ENCODE measurements at regions not wholly inside any gene's neighbourhood (a gene's known extent, or its start where the extent isn't known, plus 50 kb on each side); places are given as distances from the start of the nearest gene placed in this dataset.
"Not testable (repeated sequence)": the region's sequence is repeated elsewhere in the genome, so short reads cannot be mapped to it uniquely, and the experiment has no call there.

GRCh38 chr6:134784336-134784735 is 165.6 kb downstream of the ALDH8A1 start:
- DNase-seq, result no peak

DNA sequence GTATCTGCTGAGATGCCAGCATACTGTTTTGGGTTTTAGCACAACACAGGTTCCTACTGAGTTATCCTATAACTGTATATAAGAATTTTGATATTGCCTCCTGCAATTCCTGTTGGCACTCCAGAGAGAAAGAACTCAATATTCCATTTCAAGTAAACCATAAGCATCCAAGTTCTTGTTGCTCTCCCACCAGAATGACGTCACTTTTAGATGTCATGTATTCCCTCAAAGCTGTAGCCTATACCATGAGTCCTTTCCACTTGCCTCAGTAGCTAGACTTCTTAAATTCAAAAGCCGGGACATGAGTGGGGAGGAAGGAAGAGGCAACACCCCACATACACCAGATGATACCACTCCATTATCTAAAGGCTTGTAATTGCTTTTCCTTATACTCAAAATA is 171.5 kb downstream of the ALDH8A1 start:
- DNase-seq, result no peak

GRCh38 chr6:134774201-134774638 is 175.7 kb downstream of the ALDH8A1 start:
- no peak for DNase-seq

GRCh38 chr6:134772671-134773360 is 177.1 kb downstream of the ALDH8A1 start:
- no peak for DNase-seq

GRCh38 chr6:134768931-134769330 is 181.0 kb downstream of the ALDH8A1 start:
- DNase-seq, result no peak

- no peak for DNase-seq
Observed at GRCh38 chr6:134766497-134766896, 183.4 kb downstream of the ALDH8A1 start.

DNA sequence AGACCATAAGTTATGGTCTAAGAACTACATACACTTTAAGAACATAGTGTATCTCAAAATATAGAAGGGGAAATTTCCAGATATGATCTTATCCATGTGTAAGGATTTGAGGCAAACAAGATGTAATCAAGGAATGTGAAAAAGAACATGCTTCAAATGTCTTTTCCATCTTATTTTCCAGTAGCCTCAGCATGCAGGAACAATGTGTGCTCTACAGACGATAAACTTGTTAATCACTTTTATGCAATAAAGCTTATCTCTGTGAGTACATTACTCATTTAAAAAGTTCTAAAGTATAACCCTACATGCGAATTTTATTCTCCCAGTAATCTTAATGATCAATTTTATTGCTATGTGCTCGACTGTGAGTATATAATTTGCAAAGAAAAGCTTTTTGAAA is 185.2 kb downstream of the ALDH8A1 start:
- DNase-seq, result no peak

GRCh38 chr6:134763575-134763974 is 186.3 kb downstream of the ALDH8A1 start:
- not testable (repeated sequence) for DNase-seq

- DNase-seq, result no peak
Observed at GRCh38 chr6:134758621-134759020, 191.3 kb downstream of the ALDH8A1 start.

- DNase-seq, result no peak
Observed at GRCh38 chr6:134757911-134758361, 192.0 kb downstream of the ALDH8A1 start.

- no peak for DNase-seq
Observed at GRCh38 chr6:134756374-134757025, 193.4 kb downstream of the ALDH8A1 start.

DNA sequence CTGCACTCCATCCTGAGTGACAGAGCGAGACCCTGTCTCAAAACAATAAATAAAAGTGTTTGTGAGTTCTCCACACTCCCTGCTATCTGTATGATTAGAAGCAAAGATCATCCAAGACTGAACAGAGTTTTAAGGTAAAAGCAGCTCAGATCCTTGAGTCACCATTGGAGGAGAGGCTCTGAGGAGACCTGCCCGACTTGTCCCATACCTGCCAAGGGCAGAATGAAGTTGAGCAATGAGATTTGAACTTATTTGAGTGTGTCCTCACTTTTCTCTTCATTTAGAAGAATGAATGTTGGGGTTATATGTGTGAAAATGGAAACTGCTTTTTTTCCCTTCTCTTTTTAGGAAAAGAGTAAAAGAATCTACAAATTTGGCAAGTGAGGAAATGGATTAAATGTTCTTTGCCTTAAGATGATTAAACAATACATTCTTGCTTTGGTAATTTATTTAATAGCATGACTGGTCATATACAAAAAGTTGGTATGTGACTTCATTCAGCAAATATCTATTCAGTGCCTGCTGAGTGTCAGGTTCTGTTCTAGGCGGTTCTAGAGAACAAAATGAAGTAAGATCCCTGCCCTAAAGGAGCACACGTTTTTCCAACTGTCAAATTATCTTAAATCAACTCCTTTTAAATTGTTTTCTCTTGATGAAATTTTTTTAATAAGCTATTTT is 195.7 kb downstream of the ALDH8A1 start:
- no peak for DNase-seq

- no peak for DNase-seq
Observed at GRCh38 chr6:134753001-134753400, 196.9 kb downstream of the ALDH8A1 start.

- no peak for DNase-seq
Observed at GRCh38 chr6:134752445-134752844, 197.5 kb downstream of the ALDH8A1 start.

DNA sequence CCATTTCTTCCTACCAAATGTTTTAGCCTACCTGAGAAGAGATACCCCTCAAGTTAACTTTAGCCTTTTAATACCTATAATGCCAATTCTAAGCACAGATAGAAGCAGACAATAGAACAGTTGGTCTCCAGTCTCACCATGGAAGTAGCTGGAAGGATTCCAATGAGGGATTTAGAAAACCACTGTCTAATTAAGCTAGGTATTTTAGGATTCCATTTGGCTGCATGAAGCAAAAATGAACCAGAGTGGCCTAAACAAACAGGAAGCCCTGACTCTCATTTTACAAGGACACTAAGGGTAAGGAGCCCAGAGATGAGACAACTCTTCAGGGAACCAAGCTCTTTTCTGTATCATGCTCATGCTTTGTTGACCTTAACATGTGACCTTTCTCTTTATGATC is 199.2 kb downstream of the ALDH8A1 start:
- DNase-seq, result no peak

- DNase-seq, result no peak
Observed at GRCh38 chr6:134748484-134748883, 201.4 kb downstream of the ALDH8A1 start.

DNA sequence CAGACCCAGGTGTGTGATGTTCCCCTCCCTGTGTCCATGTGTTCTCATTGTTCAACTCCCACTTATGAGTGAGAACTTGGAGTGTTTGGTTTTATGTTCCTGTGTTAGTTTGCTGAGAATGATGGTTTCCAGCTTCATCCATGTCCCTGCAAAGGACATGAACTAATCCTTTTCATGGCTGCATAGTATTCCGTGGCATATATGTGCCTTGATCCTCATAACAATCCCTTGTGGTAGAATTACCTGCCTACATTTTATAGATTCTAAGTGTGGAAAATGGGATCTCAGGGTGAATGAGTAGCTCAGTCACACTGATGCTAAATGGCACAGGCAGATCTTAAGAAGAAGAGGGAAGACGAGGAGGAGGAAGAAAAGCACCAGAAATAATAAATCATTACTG is 202.7 kb downstream of the ALDH8A1 start:
- DNase-seq, result not testable (repeated sequence)

GRCh38 chr6:134746140-134746539 is 203.8 kb downstream of the ALDH8A1 start:
- no peak for DNase-seq

- DNase-seq, result not testable (repeated sequence)
Observed at GRCh38 chr6:134745192-134745591, 204.7 kb downstream of the ALDH8A1 start.

DNA sequence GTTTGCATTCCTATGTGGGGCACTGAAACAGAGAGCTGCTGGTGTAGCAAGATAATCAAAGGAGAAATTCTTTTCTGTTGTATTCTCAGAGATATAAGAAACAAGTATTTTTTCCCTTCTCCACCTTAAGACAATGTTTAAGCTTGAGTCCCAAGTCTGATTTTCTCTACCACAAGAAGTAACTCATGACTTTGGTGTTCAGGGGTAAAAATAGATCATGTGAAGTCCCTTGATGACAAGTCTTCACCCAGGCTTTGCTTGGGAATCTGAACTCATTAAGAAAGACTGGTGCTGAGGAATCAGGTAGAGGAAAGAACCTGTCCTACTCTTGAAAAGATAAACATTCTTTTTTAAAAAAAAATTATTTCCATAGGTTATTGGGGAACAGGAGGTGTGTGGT is 205.6 kb downstream of the ALDH8A1 start:
- no peak for DNase-seq

GRCh38 chr6:134741200-134741536 is 208.7 kb downstream of the ALDH8A1 start:
- peak; percentile 2 to 12 for DNase-seq

- DNase-seq, result no peak
Observed at GRCh38 chr6:134740473-134741199, 209.3 kb downstream of the ALDH8A1 start.

GRCh38 chr6:134740027-134740373 is 209.9 kb downstream of the ALDH8A1 start:
- DNase-seq, result no peak
